Esophagus (tissue), 2 donors: ENCODE measurements at regions not wholly inside any gene's neighbourhood (a gene's known extent, or its start where the extent isn't known, plus 50 kb on each side); places are given as distances from the start of the nearest gene placed in this dataset.

Experiments
- H3K27ac ChIP-seq, 2 donors: one replicate each; pipeline ENCODE4 v1.5.1; 2013; ENCODE audit warnings: low read depth in 2 of 2, mild to moderate bottlenecking in 2 of 2, inconsistent platforms in 1 of 2, low read length in 1 of 2, moderate library complexity in 1 of 2
- H3K27me3 ChIP-seq, 2 donors: one replicate each; pipeline ENCODE4 v1.6.1; 2013; ENCODE audit warnings: low read length in 2 of 2, control low read depth in 1 of 2, mild to moderate bottlenecking in 1 of 2; ENCODE audit not compliant: insufficient read depth in 2 of 2, control insufficient read depth in 1 of 2
- H3K36me3 ChIP-seq, 2 donors: one replicate each; pipeline ENCODE4 v1.6.1; 2013; ENCODE audit warnings: low read length in 1 of 2; ENCODE audit not compliant: control insufficient read depth in 2 of 2, insufficient read depth in 2 of 2
- H3K4me1 ChIP-seq, 2 donors: one replicate each; pipeline ENCODE4 v1.6.1; 2013; ENCODE audit warnings: low read length in 1 of 2; ENCODE audit not compliant: control insufficient read depth in 2 of 2, insufficient read depth in 2 of 2
- H3K4me3 ChIP-seq, 2 donors: one replicate each; pipeline ENCODE4 v1.5.1; 2013; ENCODE audit warnings: low read length in 2 of 2, mild to moderate bottlenecking in 2 of 2, low read depth in 1 of 2, moderate library complexity in 1 of 2
- H3K9me3 ChIP-seq, 2 donors: one replicate each; pipeline ENCODE4 v1.6.1; 2013; ENCODE audit warnings: mild to moderate bottlenecking in 2 of 2, low read depth in 1 of 2, low read length in 1 of 2, moderate library complexity in 1 of 2; ENCODE audit not compliant: control insufficient read depth in 2 of 2, insufficient read depth in 1 of 2
- WGBS, 2 donors: extraction: QIAGEN DNeasy Blood & Tissue Kit; methylation state at CpG; one replicate each; pipeline ENCODE4 v1.1.7; 2013; 5-methylcytosine and 5-hydroxymethylcytosine counted together
- donor health status: healthy with polysubstance abuse.
- donor health status: Bipolar disorder and iron deficiency.

DNA sequence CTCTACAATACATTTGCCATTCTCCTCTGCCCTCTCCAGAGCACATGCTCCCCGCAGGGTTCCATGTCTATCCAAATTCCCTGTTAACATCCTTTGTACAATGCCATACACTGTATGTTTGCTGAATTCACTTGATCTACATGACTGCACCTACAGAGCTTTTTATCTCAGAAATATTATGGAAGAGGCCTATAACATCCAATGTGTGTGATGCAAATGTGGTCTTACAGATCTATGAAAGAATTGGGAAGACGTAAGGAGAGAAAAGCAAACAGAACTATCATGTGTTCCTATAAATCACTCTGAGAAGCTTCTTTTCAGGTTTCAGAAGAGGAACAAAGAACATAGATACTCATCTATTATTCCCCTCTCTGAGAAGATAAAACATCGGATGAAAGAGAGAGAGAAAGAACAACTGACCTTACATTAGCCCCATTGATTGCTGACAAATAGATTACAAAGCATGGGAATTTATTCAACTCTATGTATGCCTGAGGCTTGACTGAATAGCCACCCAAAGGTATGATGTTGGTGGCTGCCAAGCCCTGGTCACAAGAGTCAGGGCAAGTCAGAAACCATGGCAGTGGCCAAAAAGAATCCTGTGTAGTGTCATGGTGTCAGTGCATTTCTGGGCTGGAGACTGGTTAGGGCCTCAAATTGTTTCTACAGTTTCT lies 425.2 kb downstream of the FOXO1 start:
- WGBS, 2 donors: 81 to 94% methylated on average over 3 of the region's 3 CpGs
- no peak overlapping the region for H3K27ac ChIP-seq
- H3K36me3 ChIP-seq: no peaks in the 10 kb centered on the region
- H3K4me1 ChIP-seq: peaks cover 0 to 5% of the 10 kb centered on the region in 2 donors
- H3K9me3 ChIP-seq: no peaks in the 10 kb centered on the region
- no peaks in the 10 kb centered on the region for H3K27me3 ChIP-seq
- H3K4me3 ChIP-seq: no peak overlapping the region

- Histone ChIP-seq H3K4me3 (no peak overlapping the region), H3K4me1 (peaks cover 0 to 5% of the 10 kb centered on the region in 2 donors), H3K27ac (no peak overlapping the region), H3K36me3 (no peaks in the 10 kb centered on the region), H3K27me3 (no peaks in the 10 kb centered on the region), H3K9me3 (no peaks in the 10 kb centered on the region)
- WGBS, 2 donors: 90 to 96% methylated on average over 3 of the region's 3 CpGs
Observed at GRCh38 chr13:40243047-40243446, 423.4 kb downstream of the FOXO1 start.

GRCh38 chr13:40243982-40244381 lies 422.5 kb downstream of the FOXO1 start:
- Histone ChIP-seq H3K9me3 (no peaks in the 10 kb centered on the region), H3K36me3 (no peaks in the 10 kb centered on the region), H3K4me1 (peaks cover 0 to 5% of the 10 kb centered on the region in 2 donors), H3K27me3 (no peaks in the 10 kb centered on the region), H3K27ac (no peak overlapping the region), H3K4me3 (no peak overlapping the region)
- 30 to 35% methylated on average over 3 of the region's 3 CpGs for WGBS, 2 donors

- 56 to 73% methylated on average over 3 of the region's 3 CpGs for WGBS, 2 donors
- no peaks in the 10 kb centered on the region for H3K36me3 ChIP-seq
- H3K27ac ChIP-seq: no peak overlapping the region
- H3K9me3 ChIP-seq: no peaks in the 10 kb centered on the region
- no peaks in the 10 kb centered on the region for H3K4me1 ChIP-seq
- no peak overlapping the region for H3K4me3 ChIP-seq
- no peaks in the 10 kb centered on the region for H3K27me3 ChIP-seq
Observed at GRCh38 chr13:40245567-40245966, 420.9 kb downstream of the FOXO1 start.

DNA sequence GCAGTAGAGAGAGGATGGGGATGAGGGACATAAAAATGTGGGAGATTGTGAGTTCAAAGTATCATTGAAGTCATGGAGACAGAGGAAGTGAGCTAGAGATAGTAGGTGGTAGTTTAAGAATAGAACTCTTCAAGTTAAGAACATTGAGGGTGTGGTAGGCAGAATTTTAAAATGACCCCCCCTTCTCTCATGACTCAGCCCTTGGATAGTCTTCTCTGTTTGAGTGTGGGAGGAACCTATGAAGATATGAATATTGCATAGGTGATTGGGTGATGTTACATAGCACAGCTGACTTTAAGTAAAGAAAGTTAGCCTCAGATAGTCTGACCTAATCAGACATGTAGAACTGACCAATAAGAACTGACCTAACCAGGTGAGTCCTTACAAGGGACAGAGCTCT lies 418.6 kb downstream of the FOXO1 start:
- no peaks in the 10 kb centered on the region for H3K36me3 ChIP-seq
- no peak overlapping the region for H3K4me3 ChIP-seq
- no peaks in the 10 kb centered on the region for H3K9me3 ChIP-seq
- peaks cover 0 to 2% of the 10 kb centered on the region in 2 donors for H3K4me1 ChIP-seq
- H3K27me3 ChIP-seq: no peaks in the 10 kb centered on the region
- H3K27ac ChIP-seq: no peak overlapping the region

DNA sequence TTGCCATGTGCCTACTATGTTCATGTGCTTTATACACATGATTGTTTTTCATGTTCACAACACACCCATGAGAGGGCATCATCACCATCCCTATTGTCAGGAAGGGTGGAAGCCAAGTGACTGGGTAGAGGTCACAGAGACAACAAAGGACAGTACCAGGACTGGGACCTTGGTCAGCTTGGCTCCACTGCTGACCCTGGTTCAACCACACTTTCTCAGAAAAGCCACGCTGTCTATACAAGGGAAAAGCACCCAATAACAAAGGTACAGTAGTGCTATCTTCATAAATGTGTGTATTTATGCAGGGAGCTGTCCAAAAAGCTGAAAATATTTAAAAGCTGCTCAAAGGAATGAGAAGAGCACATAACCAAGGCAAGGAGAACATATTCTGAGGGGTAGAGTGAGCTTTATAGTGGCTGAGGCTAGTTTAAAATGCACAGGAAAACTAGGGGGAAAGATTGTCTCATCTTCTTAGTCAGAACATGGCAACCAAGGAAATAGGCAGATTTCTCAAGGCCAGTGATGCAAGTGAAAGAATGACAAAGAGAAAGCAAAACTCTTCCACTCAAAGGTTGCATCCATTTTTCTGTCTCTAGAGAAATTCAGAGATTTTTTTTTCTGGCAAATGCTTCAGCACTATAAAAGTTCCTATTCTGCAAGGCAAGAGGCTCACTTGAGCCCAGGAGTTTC lies 415.0 kb downstream of the FOXO1 start:
- H3K27me3 ChIP-seq: no peaks in the 10 kb centered on the region
- WGBS, 2 donors: 44 to 100% methylated on average over 1 of the region's 1 CpG
- H3K4me1 ChIP-seq: peaks cover 0 to 2% of the 10 kb centered on the region in 2 donors
- no peak overlapping the region for H3K4me3 ChIP-seq
- no peaks in the 10 kb centered on the region for H3K36me3 ChIP-seq
- H3K9me3 ChIP-seq: no peaks in the 10 kb centered on the region
- H3K27ac ChIP-seq: peak overlapping the region; percentile 12 to 42

GRCh38 chr13:40252241-40252640 lies 414.2 kb downstream of the FOXO1 start:
- Histone ChIP-seq H3K27ac (peak overlapping the region; percentile 12 to 42), H3K4me3 (no peak overlapping the region), H3K4me1 (peaks cover 0 to 2% of the 10 kb centered on the region in 2 donors), H3K27me3 (no peaks in the 10 kb centered on the region), H3K36me3 (no peaks in the 10 kb centered on the region), H3K9me3 (no peaks in the 10 kb centered on the region)
- 54 to 67% methylated on average over 3 of the region's 3 CpGs for WGBS, 2 donors

DNA sequence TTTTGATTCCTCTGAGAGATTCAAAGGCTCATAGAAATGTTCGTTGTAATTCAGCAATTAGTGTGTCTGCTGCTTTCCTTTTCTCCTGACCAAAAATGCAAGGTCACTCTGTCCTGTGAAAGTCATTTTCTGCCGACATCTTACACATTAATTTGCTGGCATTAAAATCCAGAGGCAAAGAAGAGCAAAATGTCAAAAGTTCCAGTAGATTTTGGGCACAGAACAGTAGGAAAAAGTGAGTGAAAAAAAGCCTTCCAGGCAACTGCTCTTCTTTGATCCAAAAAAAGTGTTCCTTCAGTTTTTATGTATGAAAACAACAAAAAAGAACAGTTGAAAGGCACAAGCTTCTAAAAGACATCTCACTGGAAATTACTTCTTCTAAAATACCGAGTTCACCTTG lies 413.8 kb downstream of the FOXO1 start:
- Histone ChIP-seq H3K36me3 (no peaks in the 10 kb centered on the region), H3K9me3 (no peaks in the 10 kb centered on the region), H3K27me3 (no peaks in the 10 kb centered on the region), H3K27ac (no peak overlapping the region), H3K4me3 (no peak overlapping the region), H3K4me1 (peaks cover 0 to 2% of the 10 kb centered on the region in 2 donors)
- 59 to 71% methylated on average over 3 of the region's 3 CpGs for WGBS, 2 donors

DNA sequence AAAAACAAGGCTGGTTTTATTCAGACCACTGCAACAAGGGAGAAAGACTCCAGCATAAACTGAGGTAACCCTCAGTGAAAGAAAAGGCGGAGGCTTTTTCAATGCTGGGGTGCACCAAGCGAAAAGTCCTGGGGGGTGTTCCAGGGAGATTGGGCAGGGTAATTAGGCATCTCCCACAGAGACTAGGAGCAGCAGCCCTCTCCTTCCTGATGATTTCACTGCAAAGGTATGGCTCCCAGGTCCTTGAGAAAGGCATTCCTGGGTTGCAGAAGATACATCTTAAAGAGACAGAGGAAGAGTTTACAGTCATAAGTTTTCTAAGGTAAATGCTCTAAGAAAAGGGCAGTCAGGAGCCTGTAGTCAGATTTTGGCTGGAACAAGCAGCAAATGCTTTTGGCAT lies 412.0 kb downstream of the FOXO1 start:
- WGBS, 2 donors: 94 to 97% methylated on average over 2 of the region's 2 CpGs
- H3K4me3 ChIP-seq: no peak overlapping the region
- H3K27ac ChIP-seq: no peak overlapping the region
- no peaks in the 10 kb centered on the region for H3K9me3 ChIP-seq
- H3K36me3 ChIP-seq: no peaks in the 10 kb centered on the region
- peaks cover 0 to 2% of the 10 kb centered on the region in 2 donors for H3K4me1 ChIP-seq
- H3K27me3 ChIP-seq: no peaks in the 10 kb centered on the region

- Histone ChIP-seq H3K4me1 (peaks cover 0 to 2% of the 10 kb centered on the region in 2 donors), H3K9me3 (no peaks in the 10 kb centered on the region), H3K4me3 (no peak overlapping the region), H3K27me3 (no peaks in the 10 kb centered on the region), H3K27ac (no peak overlapping the region), H3K36me3 (no peaks in the 10 kb centered on the region)
- WGBS, 2 donors: 75 to 83% methylated on average over 5 of the region's 5 CpGs
Observed at GRCh38 chr13:40255551-40255950, 410.9 kb downstream of the FOXO1 start.
